ENCODE measurements at regions not wholly inside any gene's neighbourhood (a gene's known extent, or its start where the extent isn't known, plus 50 kb on each side); places are given as distances from the start of the nearest gene placed in this dataset.

- H2BK120ac ChIP-seq (replicated peaks; ENCODE audit: low read depth, low read length) = no peak overlapping the region
- TF ChIP-seq CREB1 (IDR thresholded peaks at IDR 0.05) (no peak), CHD1 (IDR thresholded peaks at IDR 0.05; ENCODE audit: low read depth, low read length) (no peak), HDAC2 (IDR thresholded peaks at IDR 0.05; ENCODE audit: borderline replicate concordance in 1 of 2, low read depth in 2 of 2, low read length in 2 of 2) (no peak), TAF7 (optimal IDR thresholded peaks at IDR 0.05; ENCODE audit: borderline replicate concordance, low read depth, low read length) (no peak), SIRT6 (IDR thresholded peaks at IDR 0.05; ENCODE audit: low read length) (no peak), FOSL1 (IDR thresholded peaks at IDR 0.05; ENCODE audit: insufficient read depth, low read depth, low read length) (no peak), RAD21 (IDR thresholded peaks at IDR 0.05 in 1 of 2, conservative IDR thresholded peaks at IDR 0.05 in 1 of 2; ENCODE audit: low read depth in 2 of 2, low read length in 2 of 2) (no peak), CHD2 (IDR thresholded peaks at IDR 0.05; ENCODE audit: low read length) (no peak), TCF12 (IDR thresholded peaks at IDR 0.05; ENCODE audit: low read depth, low read length) (no peak)
Measured at GRCh38 chr15:47337106-47337505, 380.2 kb upstream of the SEMA6D start.

More at GRCh38 chr15:47337106-47337505, 380.2 kb upstream of the SEMA6D start:
- DNase-seq (ENCODE audit: low read depth in 1 of 2, low spot score in 2 of 2) (no peak), FAIRE-seq (no peak)
- Histone ChIP-seq H3K9me3 (ENCODE audit: insufficient read depth in 2 of 2, low read depth in 1 of 2, low read length in 1 of 2) (no peaks in the 10 kb centered on the region), H3K4ac (replicated peaks; ENCODE audit: insufficient read length, low read depth, low read length) (no peak overlapping the region), H4K91ac (replicated peaks; ENCODE audit: insufficient read length, low read length) (no peak overlapping the region), H3K4me3 (ENCODE audit: extremely low read depth in 1 of 4, insufficient read depth in 2 of 4, low read depth in 3 of 4, low read length in 4 of 4) (no peak overlapping the region), H3K27ac (ENCODE audit: low read depth, low read length) (no peak overlapping the region), H2AFZ (ENCODE audit: low read length) (no peak overlapping the region), H3K18ac (ENCODE audit: extremely low read depth, low read length) (no peak overlapping the region), H2BK20ac (ENCODE audit: low read length) (no peak overlapping the region), H3K79me1 (ENCODE audit: low read depth, low read length) (no peaks in the 10 kb centered on the region), H2AK5ac (ENCODE audit: low read depth, low read length) (no peak overlapping the region), H3K4me2 (ENCODE audit: insufficient read depth in 1 of 2, low read depth in 2 of 2, low read length in 2 of 2) (no peak overlapping the region), H2BK5ac (ENCODE audit: low read depth, low read length) (no peak overlapping the region), H3K27me3 (replicated peaks in 1 of 4; ENCODE audit: control insufficient read depth in 3 of 4, extremely low read depth in 1 of 4, insufficient read depth in 3 of 4, low read length in 3 of 4) (no peaks in the 10 kb centered on the region), H3K4me1 (replicated peaks in 1 of 4; ENCODE audit: control insufficient read depth in 3 of 4, insufficient read depth in 4 of 4, low read length in 3 of 4) (peaks cover 0 to under 1% (median 0%) of the 10 kb centered on the region in 4 experiments; a peak in 1 of 7 replicates), H4K8ac (ENCODE audit: extremely low read depth, insufficient read depth, low read length) (no peak overlapping the region), H3K23me2 (ENCODE audit: low read depth, low read length) (no peaks in the 10 kb centered on the region), H3K36me3 (ENCODE audit: control insufficient read depth in 2 of 4, insufficient read depth in 4 of 4, low read length in 3 of 4) (no peaks in the 10 kb centered on the region), H2BK15ac (ENCODE audit: low read length) (no peak overlapping the region), H3K23ac (ENCODE audit: insufficient read length) (no peak overlapping the region), H3K56ac (replicated peaks; ENCODE audit: insufficient read length, low read depth, low read length) (no peak overlapping the region), H3K9ac (replicated peaks in 1 of 4; ENCODE audit: extremely low read depth in 1 of 4, low read depth in 3 of 4, low read length in 3 of 4) (no peak overlapping the region), H2BK12ac (ENCODE audit: low read depth, low read length) (no peak overlapping the region), H4K5ac (ENCODE audit: insufficient read length, low read depth, low read length) (no peak overlapping the region), H3K79me2 (ENCODE audit: control insufficient read depth in 1 of 2, insufficient read depth in 2 of 2, low read length in 2 of 2) (no peaks in the 10 kb centered on the region), H4K20me1 (replicated peaks in 1 of 2; ENCODE audit: control insufficient read depth in 1 of 2, insufficient read depth in 2 of 2, low read length in 2 of 2) (no peaks in the 10 kb centered on the region), H3K14ac (ENCODE audit: insufficient read length) (no peak overlapping the region)
- WGBS, 2 experiments (ENCODE audit: extremely low coverage in 1 of 2, insufficient coverage in 1 of 2, insufficient read length in 1 of 2, insufficient replicate concordance in 2 of 2, low coverage in 1 of 2, low lambda C conversion rate in 2 of 2, missing lambda C conversion rate in 1 of 2) = 76% methylated on average over 2 of the region's 2 CpGs; no CpG with 5 or more reads in 1 of the 2 experiments
- POLR2A ChIA-PET (ENCODE audit: partially characterized antibody) = no interaction called here
- CTCF ChIA-PET (ENCODE audit: partially characterized antibody) = interaction anchor here (1.1 kb wide), 1 partner anchor 9 kb away, joined by 3 read pairs; no protein-coding TSS in a partner anchor

Data from H1 (cell line).